Skin of body (tissue), 1 donor: ENCODE measurements at regions not wholly inside any gene's neighbourhood (a gene's known extent, or its start where the extent isn't known, plus 50 kb on each side); places are given as distances from the start of the nearest gene placed in this dataset.
A peak's percentile ranks its signal among the peaks of the same experiment; 100 is the strongest.
"Not testable (repeated sequence)": the region's sequence is repeated elsewhere in the genome, so short reads cannot be mapped to it uniquely, and the experiment has no call there.

ENCODE experiments used
- DNase-seq: peaks from one replicate; lab custom pipeline; 2025; lab: John Stamatoyannopoulos, UW

- DNase-seq, result no peak
Observed at GRCh38 chr13:65529541-65529940, 1700.6 kb downstream of the PCDH9 start.

GRCh38 chr13:65508745-65509144 lies 1721.4 kb downstream of the PCDH9 start:
- DNase-seq, result no peak

GRCh38 chr13:65508338-65508737 lies 1721.8 kb downstream of the PCDH9 start:
- no peak for DNase-seq

- no peak for DNase-seq
Observed at GRCh38 chr13:65505941-65506340, 1724.2 kb downstream of the PCDH9 start.

GRCh38 chr13:65504213-65504612 lies 1725.9 kb downstream of the PCDH9 start:
- DNase-seq, result no peak

GRCh38 chr13:65500481-65500880 lies 1729.7 kb downstream of the PCDH9 start:
- DNase-seq, result peak; percentile 9

GRCh38 chr13:65499256-65499655 lies 1730.9 kb downstream of the PCDH9 start:
- peak; percentile 83 for DNase-seq

GRCh38 chr13:65497265-65497664 lies 1732.9 kb downstream of the PCDH9 start:
- no peak for DNase-seq

GRCh38 chr13:65490725-65491124 lies 1739.4 kb downstream of the PCDH9 start:
- DNase-seq, result not testable (repeated sequence)

- no peak for DNase-seq
Observed at GRCh38 chr13:65488606-65489005, 1741.5 kb downstream of the PCDH9 start.

GRCh38 chr13:65479692-65480091 lies 1750.4 kb downstream of the PCDH9 start:
- DNase-seq, result no peak

- no peak for DNase-seq
Observed at GRCh38 chr13:65473196-65473595, 1756.9 kb downstream of the PCDH9 start.

GRCh38 chr13:65472336-65472735 lies 1757.8 kb downstream of the PCDH9 start:
- DNase-seq, result no peak

GRCh38 chr13:65470781-65471180 lies 1759.4 kb downstream of the PCDH9 start:
- DNase-seq, result no peak

GRCh38 chr13:65468628-65469027 lies 1761.5 kb downstream of the PCDH9 start:
- DNase-seq, result no peak

GRCh38 chr13:65461590-65461989 lies 1768.5 kb downstream of the PCDH9 start:
- no peak for DNase-seq

GRCh38 chr13:65460136-65460535 lies 1770.0 kb downstream of the PCDH9 start:
- DNase-seq, result no peak

GRCh38 chr13:65456150-65456912 lies 1773.8 kb downstream of the PCDH9 start:
- DNase-seq, result no peak

GRCh38 chr13:65454403-65454802 lies 1775.7 kb downstream of the PCDH9 start:
- DNase-seq, result no peak

- DNase-seq, result no peak
Observed at GRCh38 chr13:65453982-65454381, 1776.2 kb downstream of the PCDH9 start.

- no peak for DNase-seq
Observed at GRCh38 chr13:65445340-65445739, 1784.8 kb downstream of the PCDH9 start.

- DNase-seq, result no peak
Observed at GRCh38 chr13:65435590-65435989, 1794.5 kb downstream of the PCDH9 start.

- no peak for DNase-seq
Observed at GRCh38 chr13:65417953-65418352, 1812.2 kb downstream of the PCDH9 start.

- no peak for DNase-seq
Observed at GRCh38 chr13:65416784-65417183, 1813.4 kb downstream of the PCDH9 start.
